HFF-Myc (cell line): ENCODE measurements at regions not wholly inside any gene's neighbourhood (a gene's known extent, or its start where the extent isn't known, plus 50 kb on each side); places are given as distances from the start of the nearest gene placed in this dataset.

Experiments
- DNase-seq: peaks from one replicate; pipeline ENCODE4 v3.0.0-alpha.2; 2011; ENCODE audit warnings: low read depth; ENCODE audit errors: extremely low read depth
- H3K4me3 ChIP-seq: replicated peaks from 2 replicates; pipeline ENCODE4 v1.5.1; 2011; ENCODE audit warnings: low read depth, mild to moderate bottlenecking, control low read depth, low read length
- CTCF ChIP-seq: IDR thresholded peaks from 2 replicates; pipeline ENCODE4 v1.5.1; 2012; ENCODE audit warnings: mild to moderate bottlenecking, low read depth, low read length, control low read depth; ENCODE audit errors: missing control alignments

DNA sequence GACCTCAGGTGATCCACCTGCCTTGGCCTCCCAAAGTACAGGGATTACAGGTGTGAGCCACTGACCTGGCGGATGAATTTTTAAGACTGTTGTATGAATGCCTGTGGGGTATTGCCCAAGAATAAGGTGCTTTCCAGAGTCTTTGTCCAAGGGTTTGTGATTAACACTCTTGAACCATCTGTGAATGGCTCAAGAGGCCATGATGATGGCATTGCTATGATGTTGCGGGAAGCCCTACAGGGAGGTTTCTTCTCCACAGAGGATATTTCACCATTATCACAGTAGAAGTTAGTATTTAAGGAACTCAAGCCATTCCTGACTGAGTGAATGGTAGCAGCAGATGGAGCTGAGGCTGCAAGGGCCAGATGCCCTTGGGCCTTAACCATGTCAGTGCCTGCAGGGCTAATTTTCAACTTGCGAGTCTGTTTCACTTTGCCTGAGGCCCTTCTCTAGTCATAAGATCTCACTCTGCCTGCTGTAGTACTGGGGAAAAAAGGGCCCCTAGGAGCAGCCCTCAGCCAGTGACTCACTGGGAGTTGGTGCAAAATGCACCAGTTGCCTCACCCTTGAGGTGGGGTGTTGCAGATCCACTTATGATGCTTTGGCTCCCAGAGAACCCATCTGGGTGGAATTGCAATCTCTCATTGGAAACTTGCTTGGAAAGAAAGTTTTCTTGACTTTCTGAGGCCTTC is 108.6 kb upstream of the FLRT2 start:
- TF ChIP-seq CTCF, result no peak
- no peak overlapping the region for H3K4me3 ChIP-seq
- no peak for DNase-seq

DNA sequence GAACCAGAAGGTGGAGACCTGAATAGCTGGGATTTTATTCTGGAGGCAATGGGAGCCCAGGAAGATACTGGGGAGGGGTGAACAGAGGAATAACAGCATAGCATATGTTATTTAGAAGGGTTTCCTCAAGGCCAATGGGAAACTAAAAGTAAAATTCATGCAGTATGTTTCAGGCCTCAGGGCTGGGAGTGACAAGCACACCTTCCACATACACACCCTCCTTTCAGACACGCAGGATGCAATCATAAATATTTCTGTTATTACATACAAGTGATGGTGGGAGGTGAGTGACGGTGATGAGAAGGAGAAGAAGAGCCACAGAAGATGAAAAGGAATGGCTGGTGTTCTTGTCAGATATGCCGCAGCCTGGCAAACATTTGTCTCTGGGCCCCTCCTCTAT is 106.1 kb upstream of the FLRT2 start:
- no peak for DNase-seq
- TF ChIP-seq CTCF, result no peak
- H3K4me3 ChIP-seq, result no peak overlapping the region

DNA sequence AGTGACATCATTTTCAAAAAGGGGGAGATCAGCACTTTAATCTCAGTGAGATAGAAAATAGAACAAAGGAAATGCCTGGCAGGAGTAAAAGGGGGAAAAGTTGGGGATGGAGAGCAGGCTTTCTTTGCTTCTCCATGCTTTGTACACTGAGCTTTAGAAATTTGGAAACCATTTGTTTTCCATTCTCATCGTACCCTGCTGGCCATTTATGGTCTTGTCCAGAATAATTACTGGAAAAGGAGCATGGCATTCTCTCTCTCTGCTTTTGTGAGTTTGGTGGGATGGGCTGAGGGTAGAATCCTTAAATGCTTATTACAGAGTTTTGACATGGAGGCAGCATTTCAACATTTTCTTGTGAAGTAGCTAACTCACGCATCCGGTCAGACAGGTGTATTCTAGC is 104.4 kb upstream of the FLRT2 start:
- TF ChIP-seq CTCF, result no peak
- DNase-seq, result no peak
- H3K4me3 ChIP-seq, result no peak overlapping the region

DNA sequence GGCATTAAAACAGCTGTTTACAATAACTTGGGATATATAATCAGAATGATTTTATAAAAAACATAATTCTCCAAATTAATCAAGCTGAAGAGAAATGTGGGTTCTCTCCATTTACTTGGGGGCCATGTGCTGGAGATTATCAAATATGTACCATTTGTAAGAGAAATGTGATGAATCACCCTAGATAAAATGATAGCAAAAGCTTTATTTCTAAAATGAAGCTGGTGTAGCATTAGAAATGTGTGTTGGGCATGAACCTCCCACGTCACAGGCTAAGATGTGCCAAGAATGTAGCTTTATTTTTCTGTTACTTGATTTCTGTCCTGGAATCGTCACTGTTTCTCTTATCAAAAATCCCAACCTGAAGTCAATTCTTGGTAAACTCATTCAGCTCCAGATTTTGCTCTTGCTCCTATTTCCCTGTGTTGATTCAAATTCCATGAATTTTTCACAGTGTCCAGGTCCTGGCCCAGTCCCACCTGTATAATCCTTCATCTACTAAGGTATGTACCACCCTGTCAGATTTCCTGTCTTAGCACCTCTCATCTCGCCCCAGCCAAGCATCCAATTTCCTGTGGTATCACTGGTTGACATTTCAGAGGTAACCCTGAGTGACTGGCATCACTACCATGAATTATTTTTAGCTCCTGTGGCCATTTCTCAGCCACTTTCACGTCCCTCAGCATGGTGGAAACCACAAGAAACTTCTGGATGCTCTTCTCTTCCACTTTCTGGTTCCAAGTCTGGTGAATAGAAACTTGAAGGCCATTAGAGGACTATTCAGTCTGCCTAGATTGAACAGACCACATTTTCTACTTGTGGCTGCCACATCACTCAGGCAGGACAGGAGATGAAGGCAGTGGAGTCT is 103.6 kb upstream of the FLRT2 start:
- no peak for DNase-seq
- no peak for TF ChIP-seq CTCF
- H3K4me3 ChIP-seq, result no peak overlapping the region

- H3K4me3 ChIP-seq, result no peak overlapping the region
- no peak for TF ChIP-seq CTCF
- no peak for DNase-seq
Observed at GRCh38 chr14:85428926-85429325, 101.0 kb upstream of the FLRT2 start.

- no peak for TF ChIP-seq CTCF
- no peak overlapping the region for H3K4me3 ChIP-seq
- no peak for DNase-seq
Observed at GRCh38 chr14:85437148-85437547, 92.8 kb upstream of the FLRT2 start.
